ENCODE measurements at regions not wholly inside any gene's neighbourhood (a gene's known extent, or its start where the extent isn't known, plus 50 kb on each side); places are given as distances from the start of the nearest gene placed in this dataset.

- Histone ChIP-seq H3K9me2 (replicated peaks; ENCODE audit: low read depth, low read length) (no peaks in the 10 kb centered on the region), H3K9ac (ENCODE audit: low read depth, low read length, poor library complexity, severe bottlenecking) (no peak overlapping the region), H3K27me3 (ENCODE audit: insufficient read depth, low read length, poor library complexity, severe bottlenecking) (no peaks in the 10 kb centered on the region), H3K4me3 (ENCODE audit: low read length, poor library complexity, severe bottlenecking) (no peak overlapping the region), H3F3A (ENCODE audit: low read depth) (no peaks in the 10 kb centered on the region), H3K4me1 (ENCODE audit: insufficient read depth, low read length, poor library complexity, severe bottlenecking) (no peaks in the 10 kb centered on the region), H3K4me2 (ENCODE audit: low read depth, low read length, poor library complexity, severe bottlenecking) (no peak overlapping the region), H3K9me3 (ENCODE audit: insufficient read depth, low read depth, low read length) (no peaks in the 10 kb centered on the region), H4K20me1 (ENCODE audit: insufficient read depth, low read length, poor library complexity, severe bottlenecking) (no peaks in the 10 kb centered on the region), H3K36me3 (ENCODE audit: insufficient read depth, low read length) (no peaks in the 10 kb centered on the region), H3K79me2 (ENCODE audit: insufficient read depth, low read length) (no peaks in the 10 kb centered on the region), H2AFZ (ENCODE audit: low read length) (no peak overlapping the region)
- no peak for TF ChIP-seq EZH2phosphoT487 (IDR thresholded peaks at IDR 0.05; ENCODE audit: borderline replicate concordance)
Measured at GRCh38 chr10:107631876-107632275, 467.4 kb upstream of the SORCS1 start.

GRCh38 chr10:107626862-107627261, 462.4 kb upstream of the SORCS1 start:
- Histone ChIP-seq H3K4me1 (ENCODE audit: insufficient read depth, low read length, poor library complexity, severe bottlenecking) (no peaks in the 10 kb centered on the region), H3K4me3 (ENCODE audit: low read length, poor library complexity, severe bottlenecking) (no peak overlapping the region), H3K9me3 (ENCODE audit: insufficient read depth, low read depth, low read length) (no peaks in the 10 kb centered on the region), H3K9ac (ENCODE audit: low read depth, low read length, poor library complexity, severe bottlenecking) (no peak overlapping the region), H3K36me3 (ENCODE audit: insufficient read depth, low read length) (no peaks in the 10 kb centered on the region), H3K27me3 (ENCODE audit: insufficient read depth, low read length, poor library complexity, severe bottlenecking) (no peaks in the 10 kb centered on the region), H3K79me2 (ENCODE audit: insufficient read depth, low read length) (no peaks in the 10 kb centered on the region), H3F3A (ENCODE audit: low read depth) (no peaks in the 10 kb centered on the region), H4K20me1 (ENCODE audit: insufficient read depth, low read length, poor library complexity, severe bottlenecking) (no peaks in the 10 kb centered on the region), H3K9me2 (replicated peaks; ENCODE audit: low read depth, low read length) (no peaks in the 10 kb centered on the region), H2AFZ (ENCODE audit: low read length) (no peak overlapping the region), H3K4me2 (ENCODE audit: low read depth, low read length, poor library complexity, severe bottlenecking) (no peak overlapping the region)
- no peak for TF ChIP-seq CTCF (conservative IDR thresholded peaks at IDR 0.05; ENCODE audit: low read length)
- TF ChIP-seq EZH2phosphoT487 (IDR thresholded peaks at IDR 0.05; ENCODE audit: borderline replicate concordance): no peak

- no peak overlapping the region for H2AFZ ChIP-seq (ENCODE audit: low read length)
- H3K4me1 ChIP-seq (ENCODE audit: insufficient read depth, low read length, poor library complexity, severe bottlenecking): no peaks in the 10 kb centered on the region
- TF ChIP-seq EZH2phosphoT487 (IDR thresholded peaks at IDR 0.05; ENCODE audit: borderline replicate concordance) (no peak), CTCF (conservative IDR thresholded peaks at IDR 0.05; ENCODE audit: low read length) (no peak)
- H3K79me2 ChIP-seq (ENCODE audit: insufficient read depth, low read length): no peaks in the 10 kb centered on the region
- no peaks in the 10 kb centered on the region for H4K20me1 ChIP-seq (ENCODE audit: insufficient read depth, low read length, poor library complexity, severe bottlenecking)
- H3K9me3 ChIP-seq (ENCODE audit: insufficient read depth, low read depth, low read length): no peaks in the 10 kb centered on the region
- H3K4me3 ChIP-seq (ENCODE audit: low read length, poor library complexity, severe bottlenecking): no peak overlapping the region
- H3K9ac ChIP-seq (ENCODE audit: low read depth, low read length, poor library complexity, severe bottlenecking): no peak overlapping the region
- no peaks in the 10 kb centered on the region for H3F3A ChIP-seq (ENCODE audit: low read depth)
- no peaks in the 10 kb centered on the region for H3K36me3 ChIP-seq (ENCODE audit: insufficient read depth, low read length)
- H3K4me2 ChIP-seq (ENCODE audit: low read depth, low read length, poor library complexity, severe bottlenecking): no peak overlapping the region
- no peaks in the 10 kb centered on the region for H3K27me3 ChIP-seq (ENCODE audit: insufficient read depth, low read length, poor library complexity, severe bottlenecking)
- H3K9me2 ChIP-seq (replicated peaks; ENCODE audit: low read depth, low read length): no peaks in the 10 kb centered on the region
Measured at GRCh38 chr10:107623292-107623691, 458.8 kb upstream of the SORCS1 start.

GRCh38 chr10:107619139-107619538, 454.6 kb upstream of the SORCS1 start:
- no peak overlapping the region for H2AFZ ChIP-seq (ENCODE audit: low read length)
- no peaks in the 10 kb centered on the region for H3K4me1 ChIP-seq (ENCODE audit: insufficient read depth, low read length, poor library complexity, severe bottlenecking)
- no peaks in the 10 kb centered on the region for H3F3A ChIP-seq (ENCODE audit: low read depth)
- H3K36me3 ChIP-seq (ENCODE audit: insufficient read depth, low read length): no peaks in the 10 kb centered on the region
- no peaks in the 10 kb centered on the region for H3K9me3 ChIP-seq (ENCODE audit: insufficient read depth, low read depth, low read length)
- H3K79me2 ChIP-seq (ENCODE audit: insufficient read depth, low read length): no peaks in the 10 kb centered on the region
- H3K4me2 ChIP-seq (ENCODE audit: low read depth, low read length, poor library complexity, severe bottlenecking): no peak overlapping the region
- H4K20me1 ChIP-seq (ENCODE audit: insufficient read depth, low read length, poor library complexity, severe bottlenecking): no peaks in the 10 kb centered on the region
- no peak overlapping the region for H3K9ac ChIP-seq (ENCODE audit: low read depth, low read length, poor library complexity, severe bottlenecking)
- no peaks in the 10 kb centered on the region for H3K9me2 ChIP-seq (replicated peaks; ENCODE audit: low read depth, low read length)
- H3K27me3 ChIP-seq (ENCODE audit: insufficient read depth, low read length, poor library complexity, severe bottlenecking): no peaks in the 10 kb centered on the region
- TF ChIP-seq EZH2phosphoT487 (IDR thresholded peaks at IDR 0.05; ENCODE audit: borderline replicate concordance) (no peak), CTCF (conservative IDR thresholded peaks at IDR 0.05; ENCODE audit: low read length) (no peak)
- no peak overlapping the region for H3K4me3 ChIP-seq (ENCODE audit: low read length, poor library complexity, severe bottlenecking)

All from Loucy (cell line).